ENCODE measurements at regions not wholly inside any gene's neighbourhood (a gene's known extent, or its start where the extent isn't known, plus 50 kb on each side); places are given as distances from the start of the nearest gene placed in this dataset.

- DNase-seq: no peak
These were observed 291.1 kb downstream of the USP25 start for GRCh38 chr21:16020878-16021277.

GRCh38 chr21:16022116-16022515 is 292.3 kb downstream of the USP25 start:
- DNase-seq: no peak

GRCh38 chr21:16022921-16023320 is 293.1 kb downstream of the USP25 start:
- no peak for DNase-seq

- no peak for DNase-seq
These were observed 298.4 kb downstream of the USP25 start for GRCh38 chr21:16028142-16028541.

GRCh38 chr21:16028941-16029464 is 299.2 kb downstream of the USP25 start:
- no peak for DNase-seq

GRCh38 chr21:16033193-16033592 is 303.4 kb downstream of the USP25 start:
- no peak for DNase-seq

GRCh38 chr21:16034446-16035190 is 304.8 kb downstream of the USP25 start:
- DNase-seq: no peak

- DNase-seq: no peak
These were observed 307.7 kb downstream of the USP25 start for GRCh38 chr21:16037421-16037955.

- DNase-seq: no peak
These were observed 310.8 kb downstream of the USP25 start for GRCh38 chr21:16040601-16041000.

GRCh38 chr21:16044676-16045075 is 314.9 kb downstream of the USP25 start:
- DNase-seq: no peak

- DNase-seq: no peak
These were observed 317.0 kb downstream of the USP25 start for GRCh38 chr21:16046656-16047330.

GRCh38 chr21:16047904-16048303 is 318.1 kb downstream of the USP25 start:
- DNase-seq: no peak

- no peak for DNase-seq
These were observed 325.2 kb downstream of the USP25 start for GRCh38 chr21:16055014-16055413.

GRCh38 chr21:16058896-16059295 is 329.1 kb downstream of the USP25 start:
- no peak for DNase-seq

GRCh38 chr21:16059981-16060380 is 330.2 kb downstream of the USP25 start:
- no peak for DNase-seq

GRCh38 chr21:16061194-16061593 is 331.4 kb downstream of the USP25 start:
- no peak for DNase-seq

GRCh38 chr21:16069178-16070112 is 339.7 kb downstream of the USP25 start:
- no peak for DNase-seq

- DNase-seq: no peak
These were observed 340.4 kb downstream of the USP25 start for GRCh38 chr21:16070207-16070651.

GRCh38 chr21:16071092-16071491 is 341.3 kb downstream of the USP25 start:
- DNase-seq: no peak

GRCh38 chr21:16071761-16072160 is 342.0 kb downstream of the USP25 start:
- DNase-seq: no peak

GRCh38 chr21:16072221-16072620 is 342.4 kb downstream of the USP25 start:
- DNase-seq: no peak

- DNase-seq: no peak
These were observed 343.0 kb downstream of the USP25 start for GRCh38 chr21:16072737-16073136.

- DNase-seq: no peak
These were observed 343.8 kb downstream of the USP25 start for GRCh38 chr21:16073586-16073985.

All from activated CD4-positive, alpha-beta T cell treated with anti-CD3 and anti-CD28 coated beads, Interleukin-2, amount 50 U/mL, for 4 hours (primary cell).